ENCODE measurements at regions not wholly inside any gene's neighbourhood (a gene's known extent, or its start where the extent isn't known, plus 50 kb on each side); places are given as distances from the start of the nearest gene placed in this dataset.
"Not testable (repeated sequence)": the region's sequence is repeated elsewhere in the genome, so short reads cannot be mapped to it uniquely, and the experiment has no call there.

- TF ChIP-seq CTCF (conservative IDR thresholded peaks at IDR 0.05; ENCODE audit: low read depth, low read length); EZH2 (IDR thresholded peaks at IDR 0.05; ENCODE audit: borderline replicate concordance, low read depth, low read length, poor library complexity, severe bottlenecking): not testable (repeated sequence)
Observed at GRCh38 chr9:67168530-67169157, 176.3 kb upstream of the SPATA31A3 start.

Data from A673 (cell line).